Activated T-cell treated with anti-CD3 and anti-CD28 coated beads for 48 hours (primary cell): ENCODE measurements at regions not wholly inside any gene's neighbourhood (a gene's known extent, or its start where the extent isn't known, plus 50 kb on each side); places are given as distances from the start of the nearest gene placed in this dataset.

Experiments used
- DNase-seq: peaks from one replicate; pipeline ENCODE4 v3.0.0-alpha.2; 2020; ENCODE audit warnings: low read depth

DNA sequence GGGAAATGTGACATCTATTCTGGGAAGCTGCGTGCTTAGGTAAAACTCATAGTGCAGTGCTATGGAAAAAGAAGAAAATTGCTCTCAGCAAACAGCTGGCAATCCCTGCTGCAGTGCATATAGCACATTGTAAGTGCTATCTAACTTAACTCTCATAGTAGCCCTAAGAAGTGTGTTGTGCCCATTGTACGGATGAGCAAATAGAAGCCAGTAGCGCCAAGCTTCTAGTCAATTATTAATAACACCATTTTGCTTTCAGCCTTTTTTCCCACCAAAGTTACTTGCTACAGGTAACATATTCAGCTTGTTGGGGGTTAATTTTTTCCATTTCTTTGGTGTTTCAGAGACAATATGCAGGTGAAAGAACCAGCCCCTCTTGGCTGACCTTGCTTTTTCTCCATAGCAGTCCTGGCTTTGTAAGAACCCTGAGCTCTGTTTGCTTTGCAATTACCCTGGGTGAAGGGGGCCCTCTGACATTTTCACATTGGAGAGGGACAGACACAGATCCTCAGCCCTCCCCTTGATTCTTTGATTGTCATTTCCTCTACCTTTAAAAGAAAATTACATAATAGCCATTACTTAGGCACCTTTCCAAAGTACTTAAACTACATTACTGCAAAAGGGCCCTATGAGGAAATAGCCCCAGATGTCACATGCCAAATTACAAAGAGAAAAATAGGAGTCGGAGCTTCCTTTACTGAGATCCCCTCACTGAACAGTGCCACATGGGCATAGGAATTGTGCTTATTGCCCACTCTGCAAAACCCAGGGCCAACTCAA lies 576.2 kb upstream of the TBX3 start:
- no peak for DNase-seq

DNA sequence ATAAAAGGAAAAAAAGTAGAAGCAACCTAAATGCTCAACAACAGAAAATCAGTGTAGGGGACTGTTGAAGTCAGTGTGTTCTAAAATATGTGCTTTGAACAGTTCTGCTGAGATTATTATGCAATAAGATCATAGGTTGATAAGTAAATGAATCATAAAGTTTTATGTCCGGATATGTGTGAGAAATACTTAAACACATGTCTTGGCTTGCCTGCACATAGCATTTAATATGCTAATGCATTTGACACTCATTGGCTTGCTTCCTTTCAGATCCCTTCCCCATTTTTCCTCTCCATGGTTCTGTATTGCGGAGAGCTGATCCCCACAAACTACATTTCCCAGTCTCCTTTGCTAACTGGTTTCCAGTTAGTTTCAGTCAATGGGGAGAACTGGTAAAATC lies 573.8 kb upstream of the TBX3 start:
- DNase-seq = no peak

DNA sequence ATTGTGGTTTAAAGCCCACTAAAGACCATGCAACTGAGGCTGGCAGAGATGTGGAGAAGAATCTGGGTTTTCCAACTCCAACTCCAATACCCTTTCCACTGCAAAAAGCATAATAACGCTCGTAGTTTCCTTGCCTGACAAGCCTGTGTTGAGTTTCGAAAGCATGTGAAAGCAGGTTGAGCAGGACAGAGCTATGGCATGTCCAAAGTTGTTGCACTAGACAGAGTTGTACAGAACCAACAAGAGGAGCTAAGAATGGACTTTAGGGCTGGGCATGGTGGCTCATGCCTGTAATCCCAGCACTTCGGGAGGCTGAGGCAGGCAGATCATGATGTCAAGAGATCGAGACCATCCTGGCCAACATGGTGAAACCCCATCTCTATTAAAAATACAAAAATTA lies 572.0 kb upstream of the TBX3 start:
- no peak for DNase-seq

DNA sequence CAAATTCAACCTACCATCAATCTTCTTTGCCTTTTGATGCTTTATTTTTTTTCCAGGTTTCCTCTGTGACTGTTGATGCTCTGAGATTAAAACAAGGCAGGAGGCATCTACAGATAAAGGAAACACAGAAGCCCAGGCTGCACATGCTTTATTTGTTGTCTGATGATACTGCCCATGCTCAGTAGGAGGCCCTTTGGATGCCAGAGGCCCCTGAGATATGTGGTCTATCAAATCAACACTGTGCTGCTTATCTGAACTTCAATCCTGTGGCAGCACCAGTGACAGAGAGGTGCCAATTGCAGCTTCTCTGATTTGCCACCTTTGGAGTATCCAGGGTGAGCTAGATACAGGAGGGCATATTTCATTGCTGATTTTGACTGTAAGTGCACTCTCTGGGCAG lies 571.3 kb upstream of the TBX3 start:
- no peak for DNase-seq

DNA sequence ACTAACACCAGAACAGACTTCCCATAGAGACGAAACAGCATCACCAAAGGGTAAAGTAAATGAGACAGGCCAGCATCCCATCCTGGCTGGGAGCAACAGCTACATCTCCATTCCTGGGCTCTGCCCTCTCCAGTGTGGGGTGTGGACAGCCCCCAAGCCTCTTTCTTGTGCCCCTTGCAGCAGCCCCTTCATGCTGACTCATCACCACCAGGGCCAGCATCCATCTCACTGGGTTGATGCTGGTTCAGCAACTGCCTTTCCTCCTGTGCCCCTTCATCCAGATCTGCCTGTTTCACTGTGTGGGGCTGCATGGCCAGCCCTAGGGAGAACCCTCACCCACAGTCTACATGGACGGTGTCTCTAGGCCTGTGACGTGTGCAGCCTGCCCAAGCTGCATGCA lies 569.1 kb upstream of the TBX3 start:
- DNase-seq = no peak

DNA sequence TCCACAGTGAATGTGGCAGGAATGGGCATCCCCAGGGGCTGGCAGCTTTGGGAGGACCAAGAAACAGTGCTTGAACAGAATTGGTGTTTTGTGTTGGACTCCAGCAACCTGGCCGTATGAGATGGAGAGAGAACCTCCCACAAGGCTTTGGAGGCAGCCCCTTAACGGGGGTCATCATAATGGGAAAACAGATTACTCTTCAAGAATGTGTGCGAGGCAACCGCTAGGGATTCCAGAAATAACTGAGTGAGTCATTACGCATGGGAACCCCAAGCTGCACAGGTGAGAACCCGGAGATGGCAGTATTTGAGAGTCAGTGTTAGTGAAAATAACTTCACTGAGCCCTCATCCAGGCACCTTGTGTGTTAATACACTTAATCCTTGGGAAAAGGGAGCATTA lies 567.8 kb upstream of the TBX3 start:
- DNase-seq = no peak

DNA sequence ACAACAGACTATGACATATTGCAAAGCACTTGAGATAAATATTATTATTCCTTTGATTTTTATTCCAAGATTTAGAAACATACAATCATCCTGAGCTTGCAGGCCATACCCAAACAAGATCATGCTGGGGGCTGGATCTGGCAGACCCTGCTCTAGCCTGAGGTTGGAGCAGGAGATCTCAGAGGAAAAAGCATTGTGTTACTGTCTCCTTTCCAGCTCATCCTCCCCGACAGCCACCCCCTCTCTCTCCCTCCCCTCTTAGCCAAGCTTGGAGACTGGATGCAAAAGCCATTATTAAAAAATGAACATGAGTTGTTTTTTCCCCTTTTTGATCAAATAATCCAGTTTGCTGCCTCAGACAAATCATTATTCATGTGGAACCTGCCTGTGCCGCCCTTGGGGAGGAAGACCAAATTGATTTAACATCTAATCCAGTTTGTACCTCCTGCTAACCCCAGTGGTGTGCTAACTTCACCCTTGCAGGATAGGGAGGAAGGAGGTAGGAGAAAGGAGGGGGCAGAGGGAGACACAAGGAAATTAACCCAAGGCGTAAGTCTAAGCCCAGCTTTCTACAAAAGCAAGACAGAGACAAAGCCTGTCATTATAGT lies 565.8 kb upstream of the TBX3 start:
- DNase-seq = no peak

DNA sequence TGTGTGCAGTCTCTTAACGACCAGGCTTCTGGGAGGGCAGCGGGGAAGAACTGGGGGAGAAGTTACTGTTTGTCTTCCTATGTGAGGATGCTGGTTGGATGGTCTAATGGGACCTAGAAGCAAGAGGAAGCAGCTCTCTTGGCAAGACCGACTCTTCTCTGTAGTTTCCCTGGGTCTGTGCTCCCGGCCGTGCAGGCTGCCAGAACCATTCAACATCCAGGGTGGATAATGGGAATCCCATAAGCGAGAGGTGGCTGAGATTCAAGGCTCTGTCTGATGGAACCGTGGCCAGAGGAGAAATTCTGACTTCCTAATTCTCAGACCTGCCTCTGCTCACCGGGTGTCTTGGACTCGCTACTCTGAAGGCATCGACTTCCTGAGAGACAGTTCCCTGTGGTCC lies 561.0 kb upstream of the TBX3 start:
- DNase-seq = no peak

DNA sequence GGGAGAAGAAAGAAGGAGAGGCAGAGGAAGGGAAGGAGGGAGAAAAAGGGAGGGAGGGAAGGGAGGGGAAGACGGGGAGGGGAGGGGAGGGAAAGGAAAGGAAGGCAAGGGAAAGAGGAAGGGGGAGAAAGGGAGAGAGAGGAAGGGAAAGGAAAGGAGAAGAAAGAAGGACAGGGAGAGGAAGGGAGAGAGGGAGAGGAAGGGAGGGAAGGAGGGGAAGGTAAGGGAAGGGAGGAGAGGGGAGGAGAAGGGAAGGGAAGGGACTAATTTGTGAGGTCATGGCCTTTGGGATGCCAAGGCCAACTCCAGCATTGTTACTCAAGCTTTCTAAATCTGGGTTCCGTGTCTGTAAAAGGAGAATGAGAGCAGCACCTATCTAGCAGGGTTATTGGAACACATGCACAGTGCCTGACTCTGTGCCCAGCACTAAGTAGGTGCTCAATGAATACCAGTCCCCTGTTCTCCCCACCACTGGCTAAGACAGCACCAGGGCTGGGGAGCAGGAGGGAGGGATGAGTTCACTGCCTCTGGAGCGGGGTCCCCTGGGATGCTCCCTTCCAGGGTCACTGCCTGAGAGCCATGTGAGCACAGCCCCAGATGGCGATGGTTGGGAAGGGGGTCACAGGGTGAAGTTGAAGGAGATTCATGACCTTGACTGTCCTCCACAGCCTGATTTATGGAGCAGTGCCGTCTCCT lies 560.1 kb upstream of the TBX3 start:
- DNase-seq = no peak

DNA sequence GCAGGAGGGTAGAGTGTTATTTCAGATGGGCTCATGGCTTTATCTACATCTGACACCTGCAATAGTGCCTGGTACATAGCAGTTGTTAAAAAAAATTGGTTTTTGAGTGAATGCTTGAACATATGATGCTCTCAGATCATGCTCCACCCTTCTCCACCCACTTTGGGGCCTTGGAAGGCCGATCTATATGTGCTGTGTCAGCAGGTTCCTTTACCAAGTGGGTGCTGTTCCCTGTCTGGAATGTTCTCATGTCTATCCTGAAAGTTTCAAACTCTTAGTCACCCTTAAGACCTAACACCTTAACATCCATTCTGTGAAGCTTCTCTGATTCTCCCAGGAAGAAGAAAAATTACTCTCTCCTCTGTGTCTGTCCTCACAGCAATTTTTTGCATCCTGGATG lies 556.3 kb upstream of the TBX3 start:
- DNase-seq = no peak

DNA sequence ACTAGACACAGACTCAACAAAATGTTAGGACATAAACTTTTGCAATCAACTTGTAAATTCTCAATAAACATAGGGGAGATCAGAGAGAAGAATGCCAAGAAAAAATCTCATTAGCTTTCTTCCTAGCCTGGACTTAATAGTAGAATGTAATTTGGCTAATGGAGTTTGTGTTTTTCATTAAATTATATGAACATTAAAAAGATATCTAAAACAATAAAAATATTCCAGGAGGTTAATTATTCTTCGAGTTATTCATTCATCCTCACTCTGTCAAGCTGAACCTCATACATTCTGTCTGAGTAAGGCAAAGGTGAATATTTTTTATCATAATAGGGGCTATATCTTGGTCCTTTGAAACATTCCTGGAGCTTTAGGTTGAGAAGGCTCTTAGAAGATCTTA lies 551.9 kb upstream of the TBX3 start:
- no peak for DNase-seq

DNA sequence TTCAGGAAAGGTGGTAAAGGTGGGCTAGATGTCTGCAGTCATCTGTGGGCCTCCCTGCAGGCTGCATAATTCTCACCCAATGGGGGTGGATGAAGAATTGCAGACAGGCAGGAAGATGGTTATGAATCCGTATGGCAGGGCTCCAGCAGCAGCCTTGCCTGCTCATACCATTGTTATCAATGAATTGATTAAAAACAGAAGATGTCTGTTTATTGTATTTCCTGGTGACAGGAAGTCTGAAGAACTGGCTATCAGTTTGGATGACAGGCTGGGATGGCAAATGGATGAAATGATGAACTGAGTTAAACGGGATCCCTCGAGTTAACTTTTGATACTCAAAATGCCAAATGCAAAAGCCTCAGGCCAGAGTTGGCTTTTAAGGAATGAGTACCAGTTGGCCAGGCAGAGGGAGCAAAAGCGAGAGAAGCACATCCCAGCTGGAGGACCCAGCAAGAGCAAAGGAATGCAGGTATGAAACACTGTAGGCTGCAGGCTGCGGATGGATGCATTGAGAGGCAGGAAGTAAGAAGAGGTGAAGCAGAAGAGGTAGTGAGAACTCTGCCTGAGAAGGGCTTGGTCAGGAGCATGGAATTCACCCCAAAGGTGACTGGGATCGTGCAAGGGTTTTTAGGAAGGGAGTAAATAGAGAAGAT lies 550.0 kb upstream of the TBX3 start:
- no peak for DNase-seq

DNA sequence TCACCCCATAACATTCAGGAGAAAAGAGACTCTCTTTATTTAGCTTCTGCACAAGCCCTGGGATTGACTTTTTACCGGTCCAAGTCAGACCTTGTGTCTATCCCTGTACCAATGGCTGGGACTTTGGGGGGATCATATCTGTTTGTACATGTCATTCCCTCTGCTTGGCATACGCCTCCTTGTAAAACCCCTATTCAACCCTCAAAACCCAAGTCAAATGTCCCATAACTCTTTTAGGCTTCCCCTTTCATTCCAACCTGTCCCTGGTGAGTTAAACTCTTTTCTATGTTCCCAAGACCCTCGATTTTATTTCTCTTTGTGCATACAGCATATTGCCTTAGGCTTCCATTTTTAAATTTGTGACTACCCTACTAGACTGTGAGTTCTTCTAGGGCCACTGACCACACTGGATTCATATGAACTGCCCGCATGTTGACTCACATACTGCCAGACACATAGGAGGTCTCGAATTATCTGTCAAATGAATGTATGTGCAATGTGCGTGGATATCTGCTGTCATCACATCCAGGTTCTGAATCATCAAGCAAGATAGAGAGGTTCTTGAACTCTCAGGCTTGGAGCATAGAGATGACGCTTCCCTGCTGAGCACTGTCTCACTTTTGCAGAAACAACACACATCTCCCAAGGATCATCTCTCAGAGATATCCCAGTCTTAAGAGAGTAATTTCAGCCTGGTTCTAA lies 548.6 kb upstream of the TBX3 start:
- no peak for DNase-seq

DNA sequence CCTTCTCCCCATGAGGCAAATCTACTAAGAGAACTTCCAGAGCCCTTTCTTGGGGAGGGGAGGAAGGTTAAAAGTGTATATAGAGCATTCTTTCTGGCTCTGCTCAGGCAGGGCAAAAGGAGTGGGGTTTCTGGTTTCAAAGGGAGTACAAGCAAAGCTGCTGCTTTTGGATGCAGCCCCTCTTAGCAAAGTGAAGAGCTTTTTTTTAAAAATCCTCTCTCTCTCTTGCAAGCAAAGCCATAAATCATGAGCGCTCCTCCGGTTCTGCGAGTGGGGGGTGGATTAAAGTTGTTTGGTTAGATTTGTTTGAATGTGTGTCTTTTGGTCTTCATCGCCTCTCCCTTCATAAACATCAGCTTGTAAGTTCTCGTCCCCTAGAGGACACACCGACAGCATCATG lies 546.6 kb upstream of the TBX3 start:
- no peak for DNase-seq

DNA sequence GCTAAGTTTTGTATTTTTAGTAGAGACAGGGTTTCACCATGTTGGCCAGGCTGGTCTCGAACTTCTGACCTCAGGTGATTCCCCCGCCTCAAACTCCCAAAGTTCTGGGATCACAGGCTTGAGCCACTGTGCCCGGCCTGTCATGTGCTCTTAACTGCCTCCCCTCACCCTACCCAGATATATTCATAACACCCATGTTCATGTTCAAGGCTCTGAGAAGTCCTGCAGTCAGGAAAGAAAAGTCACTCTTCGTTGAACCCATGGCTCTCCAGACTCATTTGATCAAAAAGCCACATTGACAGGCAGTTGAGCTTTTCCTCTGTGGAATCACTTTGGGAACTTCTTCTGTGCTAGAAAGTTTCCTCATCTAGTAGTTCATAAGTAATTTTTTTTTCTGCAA lies 545.5 kb upstream of the TBX3 start:
- no peak for DNase-seq

DNA sequence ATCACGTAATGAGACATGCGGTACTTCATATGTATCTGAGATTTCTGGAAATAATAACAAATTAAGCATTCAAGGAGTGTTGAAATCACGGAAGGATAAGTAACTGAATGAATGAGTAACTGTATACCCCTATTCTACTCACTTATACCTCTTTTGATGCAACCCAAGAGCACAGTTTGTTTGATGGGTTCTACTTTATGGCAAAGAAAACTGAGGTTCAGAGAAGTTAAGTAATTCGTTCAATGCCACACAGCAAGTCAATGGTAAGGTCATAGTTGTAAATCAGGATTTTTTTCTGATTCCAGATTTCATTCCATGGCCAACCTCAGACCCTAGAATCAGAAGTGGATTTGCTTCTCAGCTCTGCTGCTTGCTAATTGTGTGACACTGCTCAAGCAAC lies 544.5 kb upstream of the TBX3 start:
- no peak for DNase-seq

DNA sequence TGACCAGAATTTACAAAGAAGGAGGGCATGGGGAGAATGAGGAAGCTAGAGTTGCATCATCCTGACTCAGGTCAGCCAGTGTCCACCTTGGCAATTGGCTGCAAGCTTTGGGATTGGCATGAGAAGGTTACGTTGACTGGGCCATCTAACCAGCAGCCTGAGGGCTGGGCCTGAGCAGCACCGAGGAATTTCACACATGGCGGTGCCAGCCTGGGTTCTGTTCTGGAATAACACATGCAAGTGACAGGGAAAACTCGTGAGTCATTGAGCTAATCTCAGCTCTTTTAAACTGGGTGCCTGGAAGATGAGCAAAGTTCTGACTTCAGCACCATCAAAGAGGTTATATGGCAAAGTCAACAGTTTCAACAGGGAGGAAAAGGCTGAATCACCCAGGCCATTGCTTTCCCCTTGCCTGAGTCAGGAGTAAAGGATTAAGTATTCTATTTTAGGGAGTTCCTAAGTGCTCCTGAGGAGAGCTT lies 543.2 kb upstream of the TBX3 start:
- DNase-seq = no peak

DNA sequence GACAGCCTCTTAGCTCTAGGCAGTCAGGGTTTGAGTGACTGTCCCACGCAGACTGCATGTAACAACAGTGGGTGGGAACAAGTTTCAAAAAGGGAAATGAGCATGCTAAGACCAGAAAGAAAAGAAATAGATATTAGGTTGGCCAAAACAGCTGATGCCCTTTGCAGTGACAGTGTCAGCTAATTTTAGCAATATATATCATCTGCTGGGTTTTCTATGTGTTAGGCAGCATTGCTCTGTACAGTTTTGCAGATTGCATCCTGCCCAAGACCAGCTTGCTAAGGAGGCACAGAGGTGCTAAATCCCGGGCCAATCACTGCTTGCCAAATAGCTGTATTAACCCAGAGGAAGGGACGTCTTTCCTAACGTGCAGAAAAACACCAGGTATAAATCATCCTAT lies 541.9 kb upstream of the TBX3 start:
- no peak for DNase-seq

DNA sequence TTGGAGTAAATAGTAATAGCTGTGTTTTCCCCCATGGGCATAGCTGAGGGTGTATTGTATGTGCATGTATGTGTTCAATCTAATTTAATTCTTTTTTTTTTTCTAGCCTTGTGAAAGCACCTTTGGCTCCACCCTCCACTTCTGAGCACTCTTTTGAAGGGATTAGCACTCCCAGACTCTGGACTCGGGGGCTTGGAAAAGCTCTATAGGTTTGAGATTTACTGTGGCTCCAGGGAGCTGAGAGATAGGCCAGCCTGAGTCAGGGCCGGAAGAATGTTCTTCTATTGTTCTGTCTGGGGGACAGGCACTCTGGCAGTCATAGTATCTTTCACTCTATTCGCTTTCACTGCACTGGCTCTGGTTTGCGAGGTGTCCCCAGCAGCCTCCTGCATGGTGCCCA lies 540.0 kb upstream of the TBX3 start:
- no peak for DNase-seq

DNA sequence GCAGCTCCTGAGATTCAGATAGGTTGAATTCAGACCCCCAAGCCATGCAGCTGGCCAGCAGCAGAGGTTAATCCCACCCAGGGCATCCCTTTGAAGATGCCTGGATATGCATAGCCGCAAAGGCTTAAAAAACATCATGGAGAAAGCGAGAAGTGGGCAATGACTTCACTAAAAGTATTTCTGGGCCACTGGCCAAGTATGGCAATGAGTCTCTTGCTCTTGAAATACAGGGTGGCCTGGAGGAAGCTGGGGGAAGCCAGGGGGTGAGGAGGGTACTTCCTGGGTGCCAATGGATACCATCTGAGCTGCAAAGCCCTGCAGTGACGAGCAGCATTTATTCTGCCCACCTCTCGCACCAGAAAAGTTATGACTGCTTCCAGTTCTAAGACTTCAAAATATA lies 539.3 kb upstream of the TBX3 start:
- no peak for DNase-seq

DNA sequence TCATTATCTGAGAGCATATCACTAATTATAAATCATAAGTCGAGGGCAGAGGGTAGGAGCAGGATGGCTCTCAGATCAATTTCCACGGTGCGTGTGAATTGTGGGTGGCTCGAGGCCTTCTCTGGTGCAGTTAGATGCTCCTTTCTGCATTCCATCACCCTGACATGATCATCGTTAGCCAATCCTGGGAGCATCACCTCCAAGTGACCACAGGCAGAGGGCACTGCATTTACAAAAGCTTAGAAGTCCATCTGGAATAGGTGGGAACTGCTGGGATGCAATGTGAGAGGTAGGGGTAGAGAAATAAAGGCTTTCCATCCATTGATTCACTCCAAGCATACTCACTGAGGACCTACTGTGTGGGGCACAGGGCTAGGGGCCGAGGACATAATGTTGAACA lies 538.2 kb upstream of the TBX3 start:
- no peak for DNase-seq

DNA sequence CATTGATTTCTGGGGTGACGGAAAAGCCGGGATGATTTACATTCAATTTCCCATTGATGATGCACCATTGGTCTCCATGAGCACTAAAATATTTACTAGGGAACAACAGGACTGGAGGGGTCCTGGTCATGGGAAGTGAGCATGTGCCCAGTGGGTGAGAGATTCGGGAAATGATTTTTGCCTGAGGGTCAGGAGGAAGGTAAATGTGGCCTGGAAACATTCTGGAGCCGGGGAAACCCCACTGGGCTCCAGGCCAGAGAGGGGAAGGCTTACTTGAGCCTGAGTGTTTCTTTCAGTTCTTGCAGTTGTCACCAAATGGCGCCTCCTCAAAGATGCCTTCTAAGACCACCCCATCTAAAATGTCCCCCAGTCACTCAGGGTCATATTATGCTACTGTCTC lies 532.3 kb upstream of the TBX3 start:
- no peak for DNase-seq
